ENCODE measurements at regions not wholly inside any gene's neighbourhood (a gene's known extent, or its start where the extent isn't known, plus 50 kb on each side); places are given as distances from the start of the nearest gene placed in this dataset.

GRCh38 chr2:58740426-58740825 is 499.3 kb upstream of the FANCL start:
- TF ChIP-seq NR3C1 (IDR thresholded peaks at IDR 0.05) (no peak), CTCF (IDR thresholded peaks at IDR 0.05) (no peak), POLR2A (IDR thresholded peaks at IDR 0.05; ENCODE audit: low read length) (no peak)

Data from A549 (cell line).